WTC11 (cell line): ENCODE measurements at regions not wholly inside any gene's neighbourhood (a gene's known extent, or its start where the extent isn't known, plus 50 kb on each side); places are given as distances from the start of the nearest gene placed in this dataset.

Source experiments
- ATAC-seq: fragments of 200-7000 bp; cut with Tn5 transposase; 2 replicates; pipeline ENCODE4 v1.10.0; 2021; ENCODE audit warnings: mild to moderate bottlenecking, moderate library complexity
- CTCF ChIA-PET: fragments of 300-600 bp; sonication (Branson Sonifier 250); formaldehyde crosslinking; loops from one replicate; lab custom pipeline; 2021; ENCODE audit warnings: antibody characterized with exemption; lab: Charles Lee
- POLR2A ChIA-PET: fragments of 350-600 bp; sonication (Branson Sonifier 250); formaldehyde crosslinking; loops from one replicate; lab custom pipeline; 2021; ENCODE audit warnings: antibody characterized with exemption; lab: Charles Lee
- DNase-seq: peaks from one replicate; pipeline ENCODE4 v3.0.0; 2021; ENCODE audit warnings: low spot score
- H3K27ac Mint-ChIP-seq: 2 replicates; pipeline ENCODE4 v1.8.0; 2021; ENCODE audit warnings: mixed read lengths
- H3K27me3 Mint-ChIP-seq: 2 replicates; pipeline ENCODE4 v1.8.0; 2021; ENCODE audit warnings: low read depth, mild to moderate bottlenecking, moderate library complexity, mixed read lengths
- H3K36me3 Mint-ChIP-seq: 2 replicates; pipeline ENCODE4 v1.8.0; 2021; ENCODE audit warnings: mixed read lengths
- H3K4me1 Mint-ChIP-seq: 2 replicates; pipeline ENCODE4 v1.8.0; 2022; ENCODE audit warnings: mixed read lengths
- H3K4me3 Mint-ChIP-seq: 2 replicates; pipeline ENCODE4 v1.8.0; 2021; ENCODE audit warnings: mild to moderate bottlenecking, moderate library complexity, mixed read lengths
- H3K9me3 Mint-ChIP-seq: 2 replicates; pipeline ENCODE4 v1.8.0; 2021; ENCODE audit warnings: mixed read lengths
- CREB1 ChIP-seq: sonication (generic); formaldehyde crosslinking; IDR thresholded peaks from 2 replicates; pipeline ENCODE4 v1.8.0; 2023; ENCODE audit warnings: mild to moderate bottlenecking, missing genetic modification reagents
- CREM ChIP-seq: sonication (generic); formaldehyde crosslinking; IDR thresholded peaks from 2 replicates; pipeline ENCODE4 v1.8.1; 2022; ENCODE audit warnings: mild to moderate bottlenecking, missing genetic modification reagents, moderate library complexity
- CTCF ChIP-seq: fragments of 200-600 bp; IDR thresholded peaks from 2 replicates; pipeline ENCODE4 v1.8.0; 2022; ENCODE audit warnings: antibody characterized with exemption
- E2F1 ChIP-seq: sonication (generic); formaldehyde crosslinking; IDR thresholded peaks from 2 replicates; pipeline ENCODE4 v1.8.0; 2022; ENCODE audit warnings: mild to moderate bottlenecking, missing genetic modification reagents
- FOXJ3 ChIP-seq: sonication (generic); formaldehyde crosslinking; IDR thresholded peaks from 2 replicates; pipeline ENCODE4 v1.9.0; 2021; ENCODE audit warnings: missing genetic modification reagents, mild to moderate bottlenecking, borderline replicate concordance
- FOXK1 ChIP-seq: sonication (generic); formaldehyde crosslinking; IDR thresholded peaks from 2 replicates; pipeline ENCODE4 v1.8.0; 2022; ENCODE audit warnings: mild to moderate bottlenecking, moderate library complexity, missing genetic modification reagents
- GABPB1 ChIP-seq: sonication (generic); formaldehyde crosslinking; IDR thresholded peaks from 2 replicates; pipeline ENCODE4 v1.8.1; 2023; ENCODE audit warnings: mild to moderate bottlenecking, missing genetic modification reagents
- HMGA2 ChIP-seq: fragments of 250-450 bp; sonication (Bioruptor Pico); IDR thresholded peaks from 2 replicates; pipeline ENCODE4 v1.4.0; 2021; ENCODE audit warnings: mild to moderate bottlenecking, moderate library complexity
- JAZF1 ChIP-seq: fragments of 250-450 bp; sonication (Bioruptor Pico); IDR thresholded peaks from 2 replicates; pipeline ENCODE4 v1.9.0; 2021; ENCODE audit warnings: moderate library complexity, mild to moderate bottlenecking, inconsistent platforms
- MXD4 ChIP-seq: fragments of 250-450 bp; sonication (Bioruptor Pico); IDR thresholded peaks from 2 replicates; pipeline ENCODE4 v1.8.0; 2021; ENCODE audit warnings: mild to moderate bottlenecking, moderate library complexity, borderline replicate concordance
- NR1H2 ChIP-seq: sonication (generic); formaldehyde crosslinking; IDR thresholded peaks from 2 replicates; pipeline ENCODE4 v1.9.0; 2021; ENCODE audit warnings: mild to moderate bottlenecking, moderate library complexity, missing genetic modification reagents
- OVOL2 ChIP-seq: fragments of 250-450 bp; sonication (Bioruptor Pico); IDR thresholded peaks from 2 replicates; pipeline ENCODE4 v1.9.0; 2021; ENCODE audit warnings: mild to moderate bottlenecking, borderline replicate concordance
- SMAD4 ChIP-seq: sonication (generic); formaldehyde crosslinking; IDR thresholded peaks from 2 replicates; pipeline ENCODE4 v1.8.0; 2022; ENCODE audit warnings: mild to moderate bottlenecking, missing genetic modification reagents
- TCF7 ChIP-seq: sonication (generic); formaldehyde crosslinking; IDR thresholded peaks from 2 replicates; pipeline ENCODE4 v1.8.0; 2022; ENCODE audit warnings: mild to moderate bottlenecking, low read depth, missing genetic modification reagents, moderate library complexity
- TEAD1 ChIP-seq: sonication (generic); formaldehyde crosslinking; IDR thresholded peaks from 2 replicates; pipeline ENCODE4 v1.8.0; 2022; ENCODE audit warnings: mild to moderate bottlenecking, missing genetic modification reagents
- ZBTB21 ChIP-seq: sonication (generic); formaldehyde crosslinking; IDR thresholded peaks from 2 replicates; pipeline ENCODE4 v1.8.1; 2023; ENCODE audit warnings: mild to moderate bottlenecking, missing genetic modification reagents, borderline replicate concordance
- ZNF263 ChIP-seq: sonication (generic); formaldehyde crosslinking; IDR thresholded peaks from 2 replicates; pipeline ENCODE4 v1.8.1; 2022; ENCODE audit warnings: low read depth, mild to moderate bottlenecking, moderate library complexity, missing genetic modification reagents
- ZNF416 ChIP-seq: fragments of 250-450 bp; sonication (Bioruptor Pico); IDR thresholded peaks from 2 replicates; pipeline ENCODE4 v1.9.0; 2021; ENCODE audit warnings: mild to moderate bottlenecking, inconsistent platforms
- ZNF423 ChIP-seq: fragments of 250-450 bp; sonication (Bioruptor Pico); IDR thresholded peaks from 2 replicates; pipeline ENCODE4 v2.1.2; 2022; ENCODE audit warnings: mild to moderate bottlenecking, moderate library complexity
- TF ChIP-seq, protein P1 (sequence below): fragments of 250-450 bp; sonication (Bioruptor Pico); IDR thresholded peaks from 2 replicates; pipeline ENCODE4 v1.8.0; 2021; ENCODE audit warnings: mild to moderate bottlenecking
- TF ChIP-seq, protein P2 (sequence below): sonication (generic); formaldehyde crosslinking; IDR thresholded peaks from 2 replicates; pipeline ENCODE4 v1.8.0; 2022; ENCODE audit warnings: mild to moderate bottlenecking, missing genetic modification reagents
- TF ChIP-seq, protein P3 (sequence below): fragments of 250-450 bp; sonication (Bioruptor Pico); IDR thresholded peaks from 2 replicates; pipeline ENCODE4 v1.9.0; 2021; ENCODE audit warnings: moderate library complexity, mild to moderate bottlenecking, inconsistent platforms, borderline replicate concordance
- TF ChIP-seq, protein P4 (sequence below): sonication (generic); formaldehyde crosslinking; IDR thresholded peaks from 2 replicates; pipeline ENCODE4 v1.8.0; 2023; ENCODE audit warnings: missing genetic modification reagents, mild to moderate bottlenecking, borderline replicate concordance

DNA sequence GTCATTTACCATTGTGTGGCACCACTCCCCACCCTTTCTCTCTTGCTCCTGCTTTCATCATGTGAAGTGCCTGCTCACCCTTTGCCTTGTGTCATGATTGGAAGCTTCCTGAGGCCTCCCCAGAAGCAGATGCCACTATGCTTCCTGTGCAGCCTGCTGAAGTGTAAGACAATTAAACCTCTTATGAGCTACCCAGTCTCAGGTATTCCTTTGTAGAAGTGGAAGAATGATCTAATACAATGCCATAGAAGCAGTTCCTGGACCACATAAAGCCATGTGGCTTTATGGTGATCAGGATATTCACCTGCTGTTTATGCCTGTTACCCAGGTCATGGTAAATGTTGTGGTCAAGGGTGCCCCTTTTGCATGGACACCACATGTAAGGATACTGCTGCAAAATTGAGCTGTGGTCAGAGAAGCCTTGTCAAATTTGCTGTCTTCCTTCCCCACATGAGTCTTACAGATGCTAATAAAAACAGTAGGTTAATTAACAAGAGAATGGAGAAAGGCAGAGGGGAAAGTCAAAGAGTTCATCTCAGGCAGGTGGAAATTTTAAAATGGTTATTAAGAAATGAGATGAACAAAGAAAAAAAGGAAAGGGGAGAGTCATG, 112.8 kb upstream of the IFNG-AS1 start:
- ChIA-PET POLR2A (no interaction called here), CTCF (interaction anchor here (0.6 to 1.0 kb wide), 2 partner anchors 64 to 66 kb away, joined by 3 to 4 read pairs; no protein-coding TSS in a partner anchor)
- TF ChIP-seq CREM (no peak), TEAD1 (CRISPR knock-in tag) (peak; percentile 60; the same call in 1 of the 2 replicates), OVOL2 (no peak), ZBTB21 (CRISPR knock-in tag) (0 out of 2 replicates have a peak, but pooled peaks have one; percentile 2), SMAD4 (CRISPR knock-in tag) (no peak), CREB1 (CRISPR knock-in tag) (no peak)
- TF ChIP-seq, protein P1, sequence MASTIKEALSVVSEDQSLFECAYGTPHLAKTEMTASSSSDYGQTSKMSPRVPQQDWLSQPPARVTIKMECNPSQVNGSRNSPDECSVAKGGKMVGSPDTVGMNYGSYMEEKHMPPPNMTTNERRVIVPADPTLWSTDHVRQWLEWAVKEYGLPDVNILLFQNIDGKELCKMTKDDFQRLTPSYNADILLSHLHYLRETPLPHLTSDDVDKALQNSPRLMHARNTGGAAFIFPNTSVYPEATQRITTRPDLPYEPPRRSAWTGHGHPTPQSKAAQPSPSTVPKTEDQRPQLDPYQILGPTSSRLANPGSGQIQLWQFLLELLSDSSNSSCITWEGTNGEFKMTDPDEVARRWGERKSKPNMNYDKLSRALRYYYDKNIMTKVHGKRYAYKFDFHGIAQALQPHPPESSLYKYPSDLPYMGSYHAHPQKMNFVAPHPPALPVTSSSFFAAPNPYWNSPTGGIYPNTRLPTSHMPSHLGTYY = no peak
- Mint-ChIP-seq H3K9me3 (peaks cover 9% of the 10 kb centered on the region), H3K4me1 (peaks cover 21% of the 10 kb centered on the region), H3K4me3 (peak overlapping the region; percentile 21; the same call in 1 of the 2 replicates), H3K36me3 (peaks cover 5% of the 10 kb centered on the region), H3K27ac (peak overlapping the region; percentile 92), H3K27me3 (no peaks in the 10 kb centered on the region)
- DNase-seq (no peak), ATAC-seq (peak; percentile 85)

GRCh38 chr12:67877727-67878126, 111.5 kb upstream of the IFNG-AS1 start:
- no peak for ATAC-seq
- Mint-ChIP-seq H3K36me3 (peaks cover 5% of the 10 kb centered on the region), H3K4me3 (no peak overlapping the region), H3K27ac (no peak overlapping the region), H3K9me3 (peaks cover 9% of the 10 kb centered on the region), H3K4me1 (peaks cover 32% of the 10 kb centered on the region), H3K27me3 (no peaks in the 10 kb centered on the region)
- POLR2A ChIA-PET = no interaction called here
- TF ChIP-seq CTCF (no peak), HMGA2 (CRISPR knock-in tag) (no peak), CREM (no peak), E2F1 (CRISPR knock-in tag) (no peak), MXD4 (no peak), NR1H2 (CRISPR knock-in tag) (no peak), FOXJ3 (no peak), GABPB1 (CRISPR knock-in tag) (no peak), ZNF416 (CRISPR knock-in tag) (no peak), ZBTB21 (CRISPR knock-in tag) (no peak)
- TF ChIP-seq, protein P2, sequence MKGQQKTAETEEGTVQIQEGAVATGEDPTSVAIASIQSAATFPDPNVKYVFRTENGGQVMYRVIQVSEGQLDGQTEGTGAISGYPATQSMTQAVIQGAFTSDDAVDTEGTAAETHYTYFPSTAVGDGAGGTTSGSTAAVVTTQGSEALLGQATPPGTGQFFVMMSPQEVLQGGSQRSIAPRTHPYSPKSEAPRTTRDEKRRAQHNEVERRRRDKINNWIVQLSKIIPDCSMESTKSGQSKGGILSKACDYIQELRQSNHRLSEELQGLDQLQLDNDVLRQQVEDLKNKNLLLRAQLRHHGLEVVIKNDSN (CRISPR knock-in tag) = no peak
- CTCF ChIA-PET = interaction anchor here (1.0 kb wide), 1 partner anchor 522 kb away, joined by 3 read pairs; no protein-coding TSS in a partner anchor
- no peak for DNase-seq

DNA sequence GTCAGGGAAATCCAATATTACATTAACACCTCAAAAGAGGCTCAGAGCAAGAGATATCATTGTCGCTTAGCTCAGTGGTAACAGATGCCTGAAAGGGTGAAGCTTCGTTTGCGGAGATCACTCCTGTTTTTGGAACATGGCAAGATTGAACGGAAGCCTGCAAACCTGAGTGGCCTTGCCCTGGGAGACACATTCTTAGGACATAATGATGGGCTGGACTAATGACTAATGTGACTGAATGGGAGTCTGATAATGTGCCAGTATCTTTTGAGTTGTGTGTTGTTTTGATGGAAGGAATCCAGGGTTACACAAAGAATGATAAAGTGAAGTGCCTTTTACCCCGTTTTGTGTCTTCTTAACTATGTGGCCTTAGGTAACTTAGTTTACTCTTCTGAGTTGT, 109.3 kb upstream of the IFNG-AS1 start:
- H3K9me3 Mint-ChIP-seq = 0 out of 2 replicates have a peak, but pooled peaks cover 3% of the 10 kb centered on the region
- ATAC-seq = no peak
- H3K36me3 Mint-ChIP-seq = no peaks in the 10 kb centered on the region
- no peak overlapping the region for H3K27ac Mint-ChIP-seq
- no peak for DNase-seq
- POLR2A ChIA-PET = no interaction called here
- CTCF ChIA-PET = no interaction called here
- peaks cover 44% of the 10 kb centered on the region for H3K4me1 Mint-ChIP-seq
- no peak overlapping the region for H3K4me3 Mint-ChIP-seq
- H3K27me3 Mint-ChIP-seq = no peaks in the 10 kb centered on the region
- TF ChIP-seq, protein P3, sequence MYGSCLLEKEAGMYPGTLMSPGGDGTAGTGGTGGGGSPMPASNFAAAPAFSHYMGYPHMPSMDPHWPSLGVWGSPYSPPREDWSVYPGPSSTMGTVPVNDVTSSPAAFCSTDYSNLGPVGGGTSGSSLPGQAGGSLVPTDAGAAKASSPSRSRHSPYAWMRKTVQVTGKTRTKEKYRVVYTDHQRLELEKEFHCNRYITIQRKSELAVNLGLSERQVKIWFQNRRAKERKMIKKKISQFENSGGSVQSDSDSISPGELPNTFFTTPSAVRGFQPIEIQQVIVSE (CRISPR knock-in tag) = no peak
- TF ChIP-seq TCF7 (no peak), ZNF263 (CRISPR knock-in tag) (no peak), HMGA2 (CRISPR knock-in tag) (no peak), FOXK1 (CRISPR knock-in tag) (no peak), JAZF1 (CRISPR knock-in tag) (no peak), OVOL2 (no peak), ZNF423 (CRISPR knock-in tag) (no peak)
- TF ChIP-seq, protein P4, sequence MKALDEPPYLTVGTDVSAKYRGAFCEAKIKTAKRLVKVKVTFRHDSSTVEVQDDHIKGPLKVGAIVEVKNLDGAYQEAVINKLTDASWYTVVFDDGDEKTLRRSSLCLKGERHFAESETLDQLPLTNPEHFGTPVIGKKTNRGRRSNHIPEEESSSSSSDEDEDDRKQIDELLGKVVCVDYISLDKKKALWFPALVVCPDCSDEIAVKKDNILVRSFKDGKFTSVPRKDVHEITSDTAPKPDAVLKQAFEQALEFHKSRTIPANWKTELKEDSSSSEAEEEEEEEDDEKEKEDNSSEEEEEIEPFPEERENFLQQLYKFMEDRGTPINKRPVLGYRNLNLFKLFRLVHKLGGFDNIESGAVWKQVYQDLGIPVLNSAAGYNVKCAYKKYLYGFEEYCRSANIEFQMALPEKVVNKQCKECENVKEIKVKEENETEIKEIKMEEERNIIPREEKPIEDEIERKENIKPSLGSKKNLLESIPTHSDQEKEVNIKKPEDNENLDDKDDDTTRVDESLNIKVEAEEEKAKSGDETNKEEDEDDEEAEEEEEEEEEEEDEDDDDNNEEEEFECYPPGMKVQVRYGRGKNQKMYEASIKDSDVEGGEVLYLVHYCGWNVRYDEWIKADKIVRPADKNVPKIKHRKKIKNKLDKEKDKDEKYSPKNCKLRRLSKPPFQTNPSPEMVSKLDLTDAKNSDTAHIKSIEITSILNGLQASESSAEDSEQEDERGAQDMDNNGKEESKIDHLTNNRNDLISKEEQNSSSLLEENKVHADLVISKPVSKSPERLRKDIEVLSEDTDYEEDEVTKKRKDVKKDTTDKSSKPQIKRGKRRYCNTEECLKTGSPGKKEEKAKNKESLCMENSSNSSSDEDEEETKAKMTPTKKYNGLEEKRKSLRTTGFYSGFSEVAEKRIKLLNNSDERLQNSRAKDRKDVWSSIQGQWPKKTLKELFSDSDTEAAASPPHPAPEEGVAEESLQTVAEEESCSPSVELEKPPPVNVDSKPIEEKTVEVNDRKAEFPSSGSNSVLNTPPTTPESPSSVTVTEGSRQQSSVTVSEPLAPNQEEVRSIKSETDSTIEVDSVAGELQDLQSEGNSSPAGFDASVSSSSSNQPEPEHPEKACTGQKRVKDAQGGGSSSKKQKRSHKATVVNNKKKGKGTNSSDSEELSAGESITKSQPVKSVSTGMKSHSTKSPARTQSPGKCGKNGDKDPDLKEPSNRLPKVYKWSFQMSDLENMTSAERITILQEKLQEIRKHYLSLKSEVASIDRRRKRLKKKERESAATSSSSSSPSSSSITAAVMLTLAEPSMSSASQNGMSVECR (CRISPR knock-in tag) = no peak
